ENCODE measurements at regions not wholly inside any gene's neighbourhood (a gene's known extent, or its start where the extent isn't known, plus 50 kb on each side); places are given as distances from the start of the nearest gene placed in this dataset.

- no peak for DNase-seq
- no peaks in the 10 kb centered on the region for H3K36me3 ChIP-seq (replicated peaks; ENCODE audit: insufficient read depth, low read length)
- H4K20me1 ChIP-seq (ENCODE audit: insufficient read depth, low read length): no peaks in the 10 kb centered on the region
- H3K79me2 ChIP-seq (ENCODE audit: low read length): no peaks in the 10 kb centered on the region
- no peak overlapping the region for H3K4me2 ChIP-seq (ENCODE audit: low read depth, low read length)
- H3K9me2 ChIP-seq (replicated peaks; ENCODE audit: insufficient read depth, low read length): no peaks in the 10 kb centered on the region
- H3K4me1 ChIP-seq (ENCODE audit: low read length): no peaks in the 10 kb centered on the region
- H3K27me3 ChIP-seq (replicated peaks; ENCODE audit: insufficient read depth, low read length): no peaks in the 10 kb centered on the region
- H3K4me3 ChIP-seq (ENCODE audit: low read length): no peak overlapping the region
- H3K9me3 ChIP-seq (replicated peaks; ENCODE audit: insufficient read depth, low read length): no peaks in the 10 kb centered on the region
- no peak overlapping the region for H3K9ac ChIP-seq (ENCODE audit: low read length)
- TF ChIP-seq, protein P1, sequence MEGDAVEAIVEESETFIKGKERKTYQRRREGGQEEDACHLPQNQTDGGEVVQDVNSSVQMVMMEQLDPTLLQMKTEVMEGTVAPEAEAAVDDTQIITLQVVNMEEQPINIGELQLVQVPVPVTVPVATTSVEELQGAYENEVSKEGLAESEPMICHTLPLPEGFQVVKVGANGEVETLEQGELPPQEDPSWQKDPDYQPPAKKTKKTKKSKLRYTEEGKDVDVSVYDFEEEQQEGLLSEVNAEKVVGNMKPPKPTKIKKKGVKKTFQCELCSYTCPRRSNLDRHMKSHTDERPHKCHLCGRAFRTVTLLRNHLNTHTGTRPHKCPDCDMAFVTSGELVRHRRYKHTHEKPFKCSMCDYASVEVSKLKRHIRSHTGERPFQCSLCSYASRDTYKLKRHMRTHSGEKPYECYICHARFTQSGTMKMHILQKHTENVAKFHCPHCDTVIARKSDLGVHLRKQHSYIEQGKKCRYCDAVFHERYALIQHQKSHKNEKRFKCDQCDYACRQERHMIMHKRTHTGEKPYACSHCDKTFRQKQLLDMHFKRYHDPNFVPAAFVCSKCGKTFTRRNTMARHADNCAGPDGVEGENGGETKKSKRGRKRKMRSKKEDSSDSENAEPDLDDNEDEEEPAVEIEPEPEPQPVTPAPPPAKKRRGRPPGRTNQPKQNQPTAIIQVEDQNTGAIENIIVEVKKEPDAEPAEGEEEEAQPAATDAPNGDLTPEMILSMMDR (IDR thresholded peaks at IDR 0.05; ENCODE audit: low read length): no peak
- TF ChIP-seq EZH2phosphoT487 (IDR thresholded peaks at IDR 0.05; ENCODE audit: low read length) (no peak), EZH2 (optimal IDR thresholded peaks at IDR 0.05; ENCODE audit: low read depth, low read length) (no peak)
- H3F3A ChIP-seq (ENCODE audit: insufficient read depth, low read length): no peaks in the 10 kb centered on the region
- H3K27ac ChIP-seq (ENCODE audit: low read length): no peak overlapping the region
- H2AFZ ChIP-seq (ENCODE audit: low read length): no peak overlapping the region
These were observed 706.4 kb upstream of the GOT2 start for GRCh38 chr16:59440502-59440901.

DNA sequence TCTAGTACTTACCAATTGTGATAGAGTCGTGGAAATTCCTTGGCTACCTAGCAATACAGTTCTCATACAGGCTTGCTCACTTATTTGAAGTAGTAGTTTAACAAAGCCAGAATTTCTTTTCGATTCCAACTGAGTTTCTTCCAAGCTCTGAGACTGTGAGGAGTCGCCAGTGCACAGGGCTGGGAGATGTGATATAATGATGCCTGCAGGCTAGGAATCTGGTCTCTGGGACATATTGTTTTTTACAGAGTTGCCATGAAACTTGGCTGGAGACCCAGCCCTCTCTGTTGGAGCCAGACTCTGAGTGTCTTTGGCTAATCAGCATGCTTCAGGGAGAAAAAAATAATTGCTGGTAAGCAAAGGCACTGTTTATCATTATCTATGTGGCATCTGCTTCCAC lies 698.8 kb upstream of the GOT2 start:
- H2AFZ ChIP-seq (ENCODE audit: low read length): no peak overlapping the region
- no peaks in the 10 kb centered on the region for H3K4me1 ChIP-seq (ENCODE audit: low read length)
- H3K9ac ChIP-seq (ENCODE audit: low read length): no peak overlapping the region
- TF ChIP-seq, protein P1 (IDR thresholded peaks at IDR 0.05; ENCODE audit: low read length): no peak
- TF ChIP-seq EZH2 (optimal IDR thresholded peaks at IDR 0.05; ENCODE audit: low read depth, low read length): no peak
- no peaks in the 10 kb centered on the region for H4K20me1 ChIP-seq (ENCODE audit: insufficient read depth, low read length)
- H3K79me2 ChIP-seq (ENCODE audit: low read length): no peaks in the 10 kb centered on the region
- H3K9me3 ChIP-seq (replicated peaks; ENCODE audit: insufficient read depth, low read length): no peaks in the 10 kb centered on the region
- no peak overlapping the region for H3K4me3 ChIP-seq (ENCODE audit: low read length)
- no peaks in the 10 kb centered on the region for H3K27me3 ChIP-seq (replicated peaks; ENCODE audit: insufficient read depth, low read length)
- H3K27ac ChIP-seq (ENCODE audit: low read length): no peak overlapping the region
- H3F3A ChIP-seq (ENCODE audit: insufficient read depth, low read length): no peaks in the 10 kb centered on the region
- no peak overlapping the region for H3K4me2 ChIP-seq (ENCODE audit: low read depth, low read length)
- no peaks in the 10 kb centered on the region for H3K36me3 ChIP-seq (replicated peaks; ENCODE audit: insufficient read depth, low read length)
- no peaks in the 10 kb centered on the region for H3K9me2 ChIP-seq (replicated peaks; ENCODE audit: insufficient read depth, low read length)
- no peak for DNase-seq

GRCh38 chr16:59432276-59432675 lies 698.2 kb upstream of the GOT2 start:
- Histone ChIP-seq H4K20me1 (ENCODE audit: insufficient read depth, low read length) (no peaks in the 10 kb centered on the region), H3K9ac (ENCODE audit: low read length) (no peak overlapping the region), H3K9me2 (replicated peaks; ENCODE audit: insufficient read depth, low read length) (no peaks in the 10 kb centered on the region), H3F3A (ENCODE audit: insufficient read depth, low read length) (no peaks in the 10 kb centered on the region), H3K4me2 (ENCODE audit: low read depth, low read length) (no peak overlapping the region), H3K36me3 (replicated peaks; ENCODE audit: insufficient read depth, low read length) (no peaks in the 10 kb centered on the region), H3K27ac (ENCODE audit: low read length) (no peak overlapping the region), H3K9me3 (replicated peaks; ENCODE audit: insufficient read depth, low read length) (no peaks in the 10 kb centered on the region), H2AFZ (ENCODE audit: low read length) (no peak overlapping the region), H3K79me2 (ENCODE audit: low read length) (no peaks in the 10 kb centered on the region), H3K4me1 (ENCODE audit: low read length) (no peaks in the 10 kb centered on the region), H3K4me3 (ENCODE audit: low read length) (no peak overlapping the region), H3K27me3 (replicated peaks; ENCODE audit: insufficient read depth, low read length) (no peaks in the 10 kb centered on the region)
- TF ChIP-seq EZH2phosphoT487 (IDR thresholded peaks at IDR 0.05; ENCODE audit: low read length): no peak
- TF ChIP-seq EZH2 (optimal IDR thresholded peaks at IDR 0.05; ENCODE audit: low read depth, low read length): no peak
- TF ChIP-seq, protein P1 (IDR thresholded peaks at IDR 0.05; ENCODE audit: low read length): no peak
- no peak for DNase-seq
